ENCODE measurements at regions not wholly inside any gene's neighbourhood (a gene's known extent, or its start where the extent isn't known, plus 50 kb on each side); places are given as distances from the start of the nearest gene placed in this dataset.

GRCh38 chr2:217727801-217728200 lies 275.0 kb downstream of the TNS1 start:
- TF ChIP-seq CTCF (IDR thresholded peaks at IDR 0.05; ENCODE audit: poor library complexity) (no peak), EZH2phosphoT487 (IDR thresholded peaks at IDR 0.05; ENCODE audit: low read depth, severe bottlenecking, unreplicated experiment) (no peak)
